RWPE1 (cell line): ENCODE measurements at regions not wholly inside any gene's neighbourhood (a gene's known extent, or its start where the extent isn't known, plus 50 kb on each side); places are given as distances from the start of the nearest gene placed in this dataset.
"Not testable (repeated sequence)": the region's sequence is repeated elsewhere in the genome, so short reads cannot be mapped to it uniquely, and the experiment has no call there.

Source experiments
- CTCF ChIA-PET: fragments of 350-600 bp; sonication (Branson Sonifier 250); formaldehyde crosslinking; extraction: SDS; loops from one replicate; lab custom pipeline; 2021; lab: Yijun Ruan, JAX
- POLR2A ChIA-PET: fragments of 400-600 bp; formaldehyde crosslinking; extraction: SDS; loops from one replicate; lab custom pipeline; 2020; ENCODE audit warnings: antibody characterized with exemption; ENCODE audit not compliant: low non-redundant PET; lab: Yijun Ruan, JAX
- DNase-seq: peaks from one replicate; pipeline ENCODE4 v3.0.0; 2012; ENCODE audit warnings: low spot score
- H3K27ac ChIP-seq: fragments of 450-650 bp; 2 replicates; pipeline ENCODE4 v1.5.1; 2017
- CTCF ChIP-seq: fragments of 450-650 bp; conservative IDR thresholded peaks from 2 replicates; pipeline ENCODE4 v1.5.1; 2017; ENCODE audit warnings: low read depth, mild to moderate bottlenecking

- H3K27ac ChIP-seq: no peak overlapping the region
- ChIA-PET POLR2A (no interaction called here), CTCF (interaction anchor here (0.8 kb wide), 1 partner anchor 11 kb away, joined by 3 read pairs; no protein-coding TSS in a partner anchor)
- DNase-seq: no peak
- TF ChIP-seq CTCF: no peak
Measured at GRCh38 chr4:34318773-34319172, 1925.5 kb downstream of the ARAP2 start.

GRCh38 chr4:34323549-34324320, 1920.6 kb downstream of the ARAP2 start:
- no peak for DNase-seq
- H3K27ac ChIP-seq: no peak overlapping the region
- TF ChIP-seq CTCF: no peak
- ChIA-PET CTCF (interaction anchor here (0.6 to 0.7 kb wide), 2 partner anchors 411 to 542 kb away, joined by 3 to 5 read pairs; no protein-coding TSS in a partner anchor), POLR2A (no interaction called here)

GRCh38 chr4:34328939-34329338, 1915.4 kb downstream of the ARAP2 start:
- H3K27ac ChIP-seq: no peak overlapping the region
- TF ChIP-seq CTCF: no peak
- POLR2A ChIA-PET: no interaction called here
- no peak for DNase-seq
- CTCF ChIA-PET: no interaction called here

- DNase-seq, POLR2A ChIA-PET, H3K27ac ChIP-seq: not testable (repeated sequence)
- CTCF ChIA-PET: interaction anchor here (0.6 kb wide), 1 partner anchor 19 kb away, joined by 5 read pairs; no protein-coding TSS in a partner anchor
Measured at GRCh38 chr4:34335156-34335555, 1909.2 kb downstream of the ARAP2 start.

- H3K27ac ChIP-seq, CTCF ChIA-PET, POLR2A ChIA-PET, DNase-seq: not testable (repeated sequence)
Measured at GRCh38 chr4:34335556-34335955, 1908.8 kb downstream of the ARAP2 start.

GRCh38 chr4:34362654-34363053, 1881.7 kb downstream of the ARAP2 start:
- ChIA-PET POLR2A (no interaction called here), CTCF (no interaction called here)
- no peak for TF ChIP-seq CTCF

GRCh38 chr4:34363842-34364241, 1880.5 kb downstream of the ARAP2 start:
- POLR2A ChIA-PET: no interaction called here

More at GRCh38 chr4:34362654-34363053, 1881.7 kb downstream of the ARAP2 start:
- no peak for DNase-seq
- no peak overlapping the region for H3K27ac ChIP-seq

More at GRCh38 chr4:34363842-34364241, 1880.5 kb downstream of the ARAP2 start:
- TF ChIP-seq CTCF: no peak
- no peak for DNase-seq
- CTCF ChIA-PET: no interaction called here
- no peak overlapping the region for H3K27ac ChIP-seq
